Left lobe of liver (tissue), 2 donors: ENCODE measurements at regions not wholly inside any gene's neighbourhood (a gene's known extent, or its start where the extent isn't known, plus 50 kb on each side); places are given as distances from the start of the nearest gene placed in this dataset.
"Not testable (repeated sequence)": the region's sequence is repeated elsewhere in the genome, so short reads cannot be mapped to it uniquely, and the experiment has no call there.

Experiments
- ATAC-seq: fragments of 200-7000 bp; cut with Tn5 transposase; one replicate; pipeline ENCODE4 v1.9.1; 2020; ENCODE audit warnings: mild to moderate bottlenecking, moderate library complexity
- DNase-seq: peaks from one replicate; pipeline ENCODE4 v3.0.0-alpha.2; 2020; ENCODE audit warnings: low spot score
- donor health status: DM: no; HTN: no; CAD: no; lungs with moderate emphysema.
- donor health status: DM: no; HTN: yes; CAD: no.

- not testable (repeated sequence) for ATAC-seq, DNase-seq
Observed at GRCh38 chr10:117856426-117856825, 190.3 kb downstream of the RAB11FIP2 start.

DNA sequence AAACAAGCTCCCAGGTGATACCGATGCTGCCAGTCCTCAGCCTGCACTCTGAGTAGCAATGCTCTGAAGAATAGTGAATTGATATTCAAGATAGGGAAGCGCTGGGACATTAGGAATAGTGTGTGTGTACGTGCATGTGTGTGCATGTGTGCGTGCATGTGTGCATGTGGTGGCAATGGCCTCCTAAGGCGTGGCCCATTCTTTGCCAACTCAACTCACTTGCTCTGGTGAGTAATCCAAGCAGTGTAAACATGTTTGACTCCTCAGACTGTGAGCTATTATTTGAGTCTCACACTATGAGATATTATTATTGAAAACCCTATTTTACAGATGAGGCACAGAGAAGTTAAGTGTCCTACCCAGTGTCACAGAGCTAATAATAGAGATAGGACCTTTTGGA, 186.6 kb downstream of the RAB11FIP2 start:
- DNase-seq (no peak), ATAC-seq (no peak)

GRCh38 chr10:117860823-117861222, 185.9 kb downstream of the RAB11FIP2 start:
- ATAC-seq (no peak), DNase-seq (no peak)

DNA sequence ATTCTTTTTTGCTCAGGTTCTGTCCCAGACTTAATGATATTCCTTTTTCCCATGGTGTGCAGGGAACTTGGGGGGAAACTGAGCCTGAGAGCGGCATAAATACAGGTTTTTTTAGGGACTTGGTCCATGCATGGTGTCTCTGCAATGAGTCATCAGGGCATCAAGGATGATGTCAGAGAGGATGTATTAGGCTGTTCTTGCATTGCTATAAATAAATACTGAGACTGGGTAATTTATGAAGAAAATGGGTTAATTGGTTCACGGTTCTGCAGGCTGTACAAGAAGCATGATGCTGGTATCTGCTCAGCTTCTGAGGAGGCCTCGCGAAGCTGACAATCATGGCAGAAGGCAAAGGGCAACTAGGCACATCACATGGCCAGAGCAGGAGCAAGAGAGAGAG, 185.4 kb downstream of the RAB11FIP2 start:
- ATAC-seq (no peak), DNase-seq (no peak)

- no peak for DNase-seq
- ATAC-seq, result no peak
Observed at GRCh38 chr10:117863771-117864170, 183.0 kb downstream of the RAB11FIP2 start.

DNA sequence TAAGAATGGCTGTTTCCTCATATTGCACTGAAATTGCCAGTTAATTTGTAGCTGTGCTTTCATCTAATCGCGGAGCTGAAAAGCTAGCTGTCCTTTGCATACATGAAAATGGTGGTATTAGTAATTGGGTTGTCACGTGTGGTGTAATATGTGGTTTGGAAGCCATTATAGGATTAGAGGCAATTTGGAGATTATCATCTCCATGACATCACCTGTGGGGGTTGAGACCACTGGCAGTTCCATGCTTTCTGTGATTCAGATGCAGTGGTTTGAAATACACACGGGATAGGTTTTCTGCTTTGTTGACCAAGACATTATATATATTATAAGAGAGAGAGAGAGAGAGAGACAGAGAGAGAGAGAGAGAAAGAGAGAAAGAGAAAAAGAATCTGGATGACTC, 180.8 kb downstream of the RAB11FIP2 start:
- DNase-seq (no peak), ATAC-seq (no peak)

DNA sequence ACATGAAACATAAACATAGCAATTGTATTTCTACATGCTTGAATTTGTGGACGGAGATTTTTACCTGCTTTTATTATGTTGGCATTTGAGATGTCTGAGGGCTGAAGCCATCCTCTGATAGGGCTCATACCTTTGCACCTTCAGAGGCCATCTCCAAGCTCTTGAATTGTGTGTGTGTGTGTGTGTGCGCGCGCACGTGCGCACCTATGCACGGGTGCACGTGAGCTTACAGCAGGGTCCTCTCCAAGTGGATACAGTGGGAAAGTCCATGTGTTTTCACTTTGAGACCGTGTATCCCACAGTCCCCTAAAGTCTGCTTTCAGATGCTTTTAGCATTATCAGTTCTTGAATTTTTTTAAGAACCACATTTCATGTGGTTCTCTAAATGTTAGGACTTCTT, 178.6 kb downstream of the RAB11FIP2 start:
- ATAC-seq (no peak), DNase-seq (no peak)

- no peak for ATAC-seq
- no peak for DNase-seq
Observed at GRCh38 chr10:117875793-117876192, 170.9 kb downstream of the RAB11FIP2 start.

DNA sequence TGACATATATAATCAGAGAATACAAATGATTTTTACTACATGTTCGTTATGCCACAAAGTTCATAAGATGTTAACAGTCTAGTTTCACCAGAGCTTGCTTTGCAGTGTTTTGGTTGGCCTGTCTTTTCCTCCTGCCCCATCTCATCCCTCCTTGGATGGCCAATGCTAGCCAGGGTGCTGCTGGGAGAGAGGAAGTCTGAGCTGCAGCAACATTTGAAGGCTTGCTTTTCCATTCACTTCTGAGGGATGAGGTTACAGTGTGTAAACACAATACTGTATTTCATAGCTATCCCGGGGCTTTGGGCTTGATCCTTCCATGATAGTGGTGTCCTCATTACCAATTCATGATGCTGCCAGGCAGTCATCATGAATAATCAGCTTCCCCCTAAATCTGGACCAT, 170.5 kb downstream of the RAB11FIP2 start:
- DNase-seq (no peak), ATAC-seq (no peak)

- ATAC-seq (no peak), DNase-seq (no peak)
Observed at GRCh38 chr10:117878626-117879025, 168.1 kb downstream of the RAB11FIP2 start.

- no peak for DNase-seq
- no peak for ATAC-seq
Observed at GRCh38 chr10:117884093-117884492, 162.6 kb downstream of the RAB11FIP2 start.

DNA sequence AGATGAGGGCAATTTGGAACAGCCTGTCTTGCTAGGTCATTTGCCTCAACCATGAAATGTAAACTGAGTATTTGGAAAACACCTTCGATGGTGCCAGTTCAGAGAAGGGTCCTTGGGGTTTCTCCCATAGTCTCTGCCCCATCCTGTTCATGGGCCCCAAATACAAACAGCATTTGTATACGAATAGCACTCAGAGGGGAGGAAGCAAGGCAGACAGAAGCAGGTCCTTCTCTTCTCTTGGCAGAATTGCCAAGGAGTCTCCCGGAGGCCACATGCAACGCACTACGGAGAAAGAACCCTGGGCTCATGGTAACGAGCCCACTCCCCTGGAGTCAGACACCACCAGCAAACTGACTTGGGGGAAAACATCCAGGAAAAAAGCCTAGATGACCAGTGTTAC, 162.1 kb downstream of the RAB11FIP2 start:
- no peak for DNase-seq
- no peak for ATAC-seq

- no peak for ATAC-seq
Observed at GRCh38 chr10:117885206-117885829, 161.4 kb downstream of the RAB11FIP2 start.

GRCh38 chr10:117886766-117887165, 160.0 kb downstream of the RAB11FIP2 start:
- DNase-seq, result no peak
- no peak for ATAC-seq

More at GRCh38 chr10:117885206-117885829, 161.4 kb downstream of the RAB11FIP2 start:
- DNase-seq, result no peak

DNA sequence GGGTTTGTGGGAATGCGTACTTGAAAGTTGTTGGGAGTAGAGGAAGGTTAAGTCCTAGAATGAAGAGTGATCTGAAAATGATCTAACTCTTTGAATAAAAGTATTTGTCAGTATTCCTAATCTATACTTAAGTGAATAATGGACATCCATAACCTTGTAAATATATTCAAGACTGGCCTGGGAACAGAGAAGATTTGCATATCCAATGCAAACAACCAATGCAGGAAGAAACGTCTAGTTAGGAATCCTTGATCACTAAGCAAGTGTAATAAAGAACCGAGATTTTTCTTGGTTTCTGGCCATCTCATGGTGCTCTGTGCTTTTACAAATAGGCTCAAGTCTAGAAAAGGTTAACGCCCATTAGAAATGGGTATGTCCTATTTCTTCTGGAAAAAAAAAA, 157.1 kb downstream of the RAB11FIP2 start:
- no peak for ATAC-seq
- no peak for DNase-seq

GRCh38 chr10:117892681-117893220, 154.0 kb downstream of the RAB11FIP2 start:
- no peak for DNase-seq
- no peak for ATAC-seq

DNA sequence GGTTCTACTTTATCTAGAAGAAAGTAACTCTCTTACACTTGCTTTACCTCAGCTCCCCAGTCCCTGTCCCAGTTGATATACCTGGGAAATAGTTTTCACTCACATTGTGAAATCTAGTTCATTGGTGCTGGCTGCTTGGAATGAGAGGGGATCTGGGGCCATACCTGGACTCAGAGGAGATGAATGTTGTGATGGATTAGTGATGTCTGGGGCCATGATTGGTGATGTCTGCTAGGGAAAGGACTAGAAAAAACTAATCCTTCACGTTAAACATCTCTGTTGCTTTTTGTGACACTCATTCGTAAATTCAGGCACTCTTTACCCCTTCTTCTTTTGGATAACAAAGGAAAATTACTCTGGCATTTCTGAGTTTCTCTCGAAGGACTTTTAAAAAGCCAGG, 152.4 kb downstream of the RAB11FIP2 start:
- no peak for DNase-seq
- ATAC-seq, result no peak

DNA sequence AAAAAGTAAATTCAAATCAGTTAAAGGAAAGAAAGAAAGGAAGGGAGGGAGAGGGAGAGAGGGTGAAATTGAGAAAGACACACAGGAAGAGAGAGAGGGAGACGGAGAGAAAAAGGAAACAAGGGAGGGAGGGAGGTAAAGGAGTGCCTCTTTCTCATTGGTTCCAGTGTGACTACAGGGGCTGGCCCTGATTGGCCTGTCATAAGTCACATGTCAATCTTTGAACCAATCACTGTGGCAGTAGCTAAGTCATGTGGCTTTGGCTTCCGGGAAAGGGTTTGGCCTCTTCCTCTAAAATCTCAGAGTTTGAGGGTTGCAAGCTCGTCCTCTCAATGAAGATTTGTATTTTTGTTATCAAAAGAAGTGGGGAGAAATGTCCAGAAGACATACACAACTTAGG, 150.2 kb downstream of the RAB11FIP2 start:
- no peak for DNase-seq
- no peak for ATAC-seq

- DNase-seq, result no peak
- ATAC-seq, result no peak
Observed at GRCh38 chr10:117899181-117899683, 147.5 kb downstream of the RAB11FIP2 start.

DNA sequence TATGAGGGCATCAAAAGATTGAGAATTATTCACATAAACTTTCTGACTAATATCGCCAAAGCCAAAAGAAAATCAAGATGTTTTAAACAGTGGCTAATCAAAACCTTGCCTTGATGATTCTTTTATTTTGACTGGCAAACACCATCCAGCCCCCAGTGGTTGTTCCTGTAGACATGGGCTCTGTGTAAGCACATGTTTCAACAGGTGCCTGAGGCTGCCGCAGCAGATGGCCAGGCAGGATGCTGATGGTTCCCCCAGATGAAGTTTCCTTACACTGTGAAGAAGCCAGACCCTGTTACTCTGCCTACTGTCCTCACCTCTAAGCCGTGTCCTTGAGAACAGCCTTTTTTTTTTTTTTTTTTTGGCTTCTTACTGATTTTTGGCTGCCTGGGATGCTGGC, 146.5 kb downstream of the RAB11FIP2 start:
- ATAC-seq, result no peak
- DNase-seq, result no peak

- DNase-seq (no peak), ATAC-seq (no peak)
Observed at GRCh38 chr10:117903854-117904253, 142.9 kb downstream of the RAB11FIP2 start.

GRCh38 chr10:117905404-117905803, 141.3 kb downstream of the RAB11FIP2 start:
- no peak for ATAC-seq

DNA sequence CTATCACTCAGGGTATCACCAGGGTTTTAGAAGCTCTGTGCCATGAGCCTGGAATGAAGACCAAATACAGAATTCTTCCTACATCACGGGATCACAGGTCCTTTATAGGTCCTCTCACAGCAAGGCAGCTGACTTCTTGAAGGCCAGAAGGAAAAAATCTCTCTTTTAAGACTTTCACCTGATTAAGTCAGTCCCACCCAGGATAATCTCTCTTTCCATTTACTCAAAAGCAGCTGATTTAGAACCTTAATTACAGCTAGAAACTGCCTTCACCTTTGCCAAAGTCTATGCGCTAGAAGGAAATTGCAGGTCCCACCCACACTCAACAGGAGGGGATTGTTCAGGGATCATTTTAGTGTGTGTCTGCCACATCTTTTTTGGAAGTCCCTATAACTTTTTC, 135.1 kb downstream of the RAB11FIP2 start:
- no peak for DNase-seq
- ATAC-seq, result no peak

More at GRCh38 chr10:117905404-117905803, 141.3 kb downstream of the RAB11FIP2 start:
- DNase-seq, result no peak
